Chondrocyte (in vitro differentiated cells): ENCODE measurements at regions not wholly inside any gene's neighbourhood (a gene's known extent, or its start where the extent isn't known, plus 50 kb on each side); places are given as distances from the start of the nearest gene placed in this dataset.

Experiments used
- DNase-seq: peaks from one replicate; pipeline ENCODE4 v3.0.0; 2021; ENCODE audit warnings: mixed read lengths, low spot score
- H3K27ac Mint-ChIP-seq: one replicate; pipeline ENCODE4 v1.8.0; 2021; ENCODE audit warnings: mild to moderate bottlenecking, moderate library complexity, mixed read lengths; ENCODE audit not compliant: unreplicated experiment
- H3K27me3 Mint-ChIP-seq: 2 replicates; pipeline ENCODE4 v1.8.0; 2021; ENCODE audit warnings: low read depth, mixed read lengths
- H3K36me3 Mint-ChIP-seq: 2 replicates; pipeline ENCODE4 v1.8.0; 2021; ENCODE audit warnings: low read depth, mixed read lengths
- H3K4me1 Mint-ChIP-seq: 2 replicates; pipeline ENCODE4 v1.8.0; 2021; ENCODE audit warnings: low read depth, mild to moderate bottlenecking, mixed read lengths
- H3K4me3 Mint-ChIP-seq: one replicate; pipeline ENCODE4 v1.8.0; 2021; ENCODE audit warnings: mild to moderate bottlenecking, moderate library complexity, mixed read lengths; ENCODE audit not compliant: unreplicated experiment
- H3K9me3 Mint-ChIP-seq: 2 replicates; pipeline ENCODE4 v1.8.0; 2021; ENCODE audit warnings: low read depth, mixed read lengths
- TF ChIP-seq, protein P1 (sequence below): fragments of 200-600 bp; sonication (generic); IDR thresholded peaks from 2 replicates; pipeline ENCODE4 v1.5.0; 2021; ENCODE audit warnings: antibody characterized with exemption, mild to moderate bottlenecking, moderate library complexity

DNA sequence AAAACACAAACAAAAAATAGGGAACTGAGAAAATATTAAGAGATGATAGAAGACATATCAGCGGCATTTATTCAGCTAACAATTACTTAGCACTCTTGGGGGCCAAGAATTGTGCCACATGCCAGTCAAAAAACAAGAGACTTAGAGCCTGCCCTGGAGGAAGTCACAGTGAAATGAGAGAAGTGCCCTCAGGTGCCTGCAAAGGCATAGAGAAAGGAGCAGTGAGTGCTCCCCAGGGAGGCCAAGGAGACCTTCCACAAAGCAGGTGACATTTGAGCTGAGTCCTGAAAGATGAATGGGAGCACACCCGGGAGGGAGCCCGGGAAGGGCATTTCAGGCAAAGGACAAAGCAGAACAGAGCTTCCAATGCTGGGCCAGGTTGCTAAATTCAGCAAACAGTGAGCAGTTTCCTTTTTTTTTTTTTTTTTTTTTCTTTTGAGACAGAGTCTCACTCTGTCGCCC is 184.7 kb upstream of the JARID2 start:
- no peak for DNase-seq
- H3K27ac Mint-ChIP-seq, result no peak overlapping the region
- H3K36me3 Mint-ChIP-seq, result no peaks in the 10 kb centered on the region
- peaks cover 2% of the 10 kb centered on the region for H3K4me1 Mint-ChIP-seq
- H3K9me3 Mint-ChIP-seq, result no peaks in the 10 kb centered on the region
- TF ChIP-seq, protein P1, sequence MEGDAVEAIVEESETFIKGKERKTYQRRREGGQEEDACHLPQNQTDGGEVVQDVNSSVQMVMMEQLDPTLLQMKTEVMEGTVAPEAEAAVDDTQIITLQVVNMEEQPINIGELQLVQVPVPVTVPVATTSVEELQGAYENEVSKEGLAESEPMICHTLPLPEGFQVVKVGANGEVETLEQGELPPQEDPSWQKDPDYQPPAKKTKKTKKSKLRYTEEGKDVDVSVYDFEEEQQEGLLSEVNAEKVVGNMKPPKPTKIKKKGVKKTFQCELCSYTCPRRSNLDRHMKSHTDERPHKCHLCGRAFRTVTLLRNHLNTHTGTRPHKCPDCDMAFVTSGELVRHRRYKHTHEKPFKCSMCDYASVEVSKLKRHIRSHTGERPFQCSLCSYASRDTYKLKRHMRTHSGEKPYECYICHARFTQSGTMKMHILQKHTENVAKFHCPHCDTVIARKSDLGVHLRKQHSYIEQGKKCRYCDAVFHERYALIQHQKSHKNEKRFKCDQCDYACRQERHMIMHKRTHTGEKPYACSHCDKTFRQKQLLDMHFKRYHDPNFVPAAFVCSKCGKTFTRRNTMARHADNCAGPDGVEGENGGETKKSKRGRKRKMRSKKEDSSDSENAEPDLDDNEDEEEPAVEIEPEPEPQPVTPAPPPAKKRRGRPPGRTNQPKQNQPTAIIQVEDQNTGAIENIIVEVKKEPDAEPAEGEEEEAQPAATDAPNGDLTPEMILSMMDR, result no peak
- H3K27me3 Mint-ChIP-seq, result no peaks in the 10 kb centered on the region
- no peak overlapping the region for H3K4me3 Mint-ChIP-seq

DNA sequence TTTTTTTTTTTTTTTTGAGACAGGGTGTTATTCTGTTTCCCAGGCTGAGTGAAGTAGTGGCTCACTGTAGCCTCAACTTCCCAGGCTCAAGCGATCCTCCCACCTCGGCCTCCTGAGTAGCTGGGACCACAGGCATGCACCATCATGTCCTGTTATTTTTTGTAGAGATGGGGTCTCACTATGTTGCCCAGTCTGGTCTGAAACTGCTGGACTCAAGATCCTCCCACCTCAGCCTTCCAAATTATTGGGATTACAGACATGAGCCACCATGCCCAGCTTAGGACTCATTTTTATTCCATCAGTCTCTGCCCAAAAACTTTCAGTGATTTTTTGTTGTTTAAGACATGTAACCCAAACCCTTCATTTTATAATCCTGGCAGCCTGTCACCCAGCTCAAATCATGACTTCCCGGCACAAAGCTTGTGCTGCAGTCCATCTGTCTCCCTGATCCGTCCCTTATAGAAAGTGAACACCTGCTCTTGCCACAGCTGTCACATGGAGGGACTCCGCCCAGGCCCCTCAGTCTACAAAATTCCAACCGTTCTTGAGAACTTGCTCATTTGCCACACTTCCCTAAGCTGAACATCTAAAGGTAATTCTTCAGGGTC is 183.9 kb upstream of the JARID2 start:
- Mint-ChIP-seq H3K4me3 (no peak overlapping the region), H3K4me1 (peaks cover 10% of the 10 kb centered on the region), H3K27me3 (no peaks in the 10 kb centered on the region), H3K27ac (no peak overlapping the region), H3K9me3 (no peaks in the 10 kb centered on the region), H3K36me3 (no peaks in the 10 kb centered on the region)
- DNase-seq, result no peak
- TF ChIP-seq, protein P1, result no peak

DNA sequence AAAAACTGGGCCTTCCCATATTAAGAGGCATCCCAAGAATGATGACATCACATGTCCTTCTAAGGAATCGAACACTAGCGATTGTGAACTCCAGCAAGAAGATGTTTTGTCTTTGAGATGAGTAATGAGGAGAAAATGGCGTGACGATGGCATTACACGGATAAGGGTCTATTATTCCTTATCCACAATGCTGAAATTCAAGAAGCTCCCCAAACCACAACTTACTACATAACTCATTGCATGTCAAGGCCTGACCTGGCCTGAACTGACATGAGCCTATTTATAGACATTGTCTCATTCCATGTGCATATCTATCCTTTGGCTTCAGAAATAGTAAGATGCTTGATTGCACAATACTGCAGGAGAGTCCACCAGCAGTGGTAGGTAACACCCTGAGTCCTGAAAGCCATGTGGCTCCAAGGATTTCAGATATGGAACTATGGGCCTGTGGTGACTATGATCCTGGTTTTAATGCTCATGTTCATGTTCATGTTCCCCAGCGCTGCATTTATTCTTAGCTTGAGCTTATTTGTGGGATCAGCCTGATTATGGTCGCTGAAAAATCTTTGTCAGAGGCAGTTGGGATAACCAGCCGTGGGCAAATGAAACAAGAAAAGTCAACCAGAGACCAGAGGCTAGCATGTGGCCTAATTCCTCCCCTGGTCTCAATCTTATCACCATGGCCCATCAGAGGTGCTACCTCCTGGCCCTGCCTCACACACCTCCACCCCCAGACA is 183.2 kb upstream of the JARID2 start:
- no peaks in the 10 kb centered on the region for H3K36me3 Mint-ChIP-seq
- no peaks in the 10 kb centered on the region for H3K9me3 Mint-ChIP-seq
- no peak overlapping the region for H3K4me3 Mint-ChIP-seq
- no peak overlapping the region for H3K27ac Mint-ChIP-seq
- peaks cover 11% of the 10 kb centered on the region for H3K4me1 Mint-ChIP-seq
- H3K27me3 Mint-ChIP-seq, result no peaks in the 10 kb centered on the region
- no peak for DNase-seq
- TF ChIP-seq, protein P1, result no peak

DNA sequence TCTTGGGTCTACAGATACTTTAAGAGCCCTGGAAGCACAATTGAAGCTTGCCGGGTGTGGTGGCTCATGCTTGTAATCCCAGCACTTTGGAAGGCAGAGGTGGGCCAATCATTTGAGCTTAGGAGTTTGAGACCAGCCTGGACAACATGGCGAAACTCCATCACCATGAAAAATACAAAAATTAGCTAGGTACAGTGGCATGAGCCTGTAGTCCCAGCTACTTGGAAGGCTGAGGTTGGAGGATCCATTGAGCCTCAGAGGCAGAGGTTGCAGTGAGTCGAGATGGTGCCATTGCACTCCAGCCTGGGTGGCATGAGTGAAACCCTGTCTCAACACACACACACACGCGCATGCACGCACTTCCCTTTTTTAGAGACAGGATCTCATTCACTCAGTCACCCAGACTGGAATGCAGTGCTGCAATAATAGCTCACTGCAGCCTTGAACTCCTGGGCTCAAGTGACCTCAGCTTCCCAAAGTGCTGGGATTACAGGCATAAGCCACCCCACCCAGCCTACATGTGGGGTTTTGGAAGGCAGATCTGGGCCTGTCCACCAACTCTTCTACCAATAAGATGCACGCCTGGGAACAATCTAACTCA is 182.5 kb upstream of the JARID2 start:
- H3K4me1 Mint-ChIP-seq, result peaks cover 11% of the 10 kb centered on the region
- TF ChIP-seq, protein P1, result no peak
- no peak for DNase-seq
- no peaks in the 10 kb centered on the region for H3K9me3 Mint-ChIP-seq
- H3K27ac Mint-ChIP-seq, result no peak overlapping the region
- no peaks in the 10 kb centered on the region for H3K36me3 Mint-ChIP-seq
- H3K27me3 Mint-ChIP-seq, result no peaks in the 10 kb centered on the region
- no peak overlapping the region for H3K4me3 Mint-ChIP-seq

DNA sequence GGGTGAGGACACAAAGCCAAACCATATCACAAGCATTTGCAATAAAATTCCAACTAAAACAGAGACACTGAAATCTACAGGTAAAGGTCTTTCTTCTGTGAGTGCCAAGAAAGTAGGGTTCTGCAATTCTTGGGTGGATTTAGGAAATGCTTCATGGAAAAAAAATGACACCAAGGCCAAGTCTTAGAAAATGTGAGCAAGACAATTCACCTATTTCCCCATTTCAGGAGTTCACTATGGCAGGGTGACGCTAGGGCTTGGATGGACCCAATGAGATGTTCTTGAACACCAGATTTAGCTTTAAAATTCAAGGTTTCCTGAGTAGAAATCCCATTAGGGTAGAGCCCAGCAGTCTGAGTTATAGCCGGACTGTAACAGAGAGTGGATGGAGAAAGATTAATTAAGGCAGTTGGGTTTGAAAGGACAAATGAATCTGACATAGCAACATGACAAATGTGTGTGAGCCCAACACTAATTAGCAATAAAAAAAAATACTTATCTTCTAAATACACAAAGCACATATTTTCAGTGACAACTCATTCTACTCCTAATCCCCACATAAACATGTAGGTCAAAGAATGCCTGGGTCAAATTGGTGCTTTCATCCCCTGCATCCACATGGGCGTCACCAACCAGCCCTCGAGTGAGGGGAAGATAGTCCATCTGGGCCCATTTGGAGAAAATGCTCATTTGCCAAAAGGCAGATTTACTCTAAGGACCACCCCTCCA is 180.4 kb upstream of the JARID2 start:
- Mint-ChIP-seq H3K4me1 (peaks cover 11% of the 10 kb centered on the region), H3K27me3 (no peaks in the 10 kb centered on the region), H3K27ac (no peak overlapping the region), H3K4me3 (no peak overlapping the region), H3K9me3 (no peaks in the 10 kb centered on the region), H3K36me3 (no peaks in the 10 kb centered on the region)
- TF ChIP-seq, protein P1, result no peak
- DNase-seq, result no peak
